Liver (tissue), 7 donors: ENCODE measurements at regions not wholly inside any gene's neighbourhood (a gene's known extent, or its start where the extent isn't known, plus 50 kb on each side); places are given as distances from the start of the nearest gene placed in this dataset.

Experiments used
- DNase-seq: peaks from one replicate; pipeline ENCODE4 v3.0.0-alpha.2; 2017; ENCODE audit warnings: low spot score
- H3K27ac ChIP-seq, 2 donors: one replicate each; pipeline ENCODE4 v1.7.0; 2013; ENCODE audit warnings: inconsistent platforms in 2 of 2, low read length in 2 of 2, control low read depth in 1 of 2, low read depth in 1 of 2, mild to moderate bottlenecking in 1 of 2
- H3K27me3 ChIP-seq, 4 donors: one replicate each; pipeline versions ENCODE4 v1.6.1 to v1.7.0; 2013; ENCODE audit warnings: low read length in 3 of 4, inconsistent platforms in 1 of 4, mild to moderate bottlenecking in 1 of 4, moderate library complexity in 1 of 4; ENCODE audit not compliant: control insufficient read depth in 4 of 4, insufficient read depth in 4 of 4
- H3K36me3 ChIP-seq, 4 donors: one replicate each; pipeline versions ENCODE4 v1.6.1 to v1.7.0; 2013; ENCODE audit warnings: low read length in 3 of 4, mild to moderate bottlenecking in 3 of 4, low read depth in 1 of 4, moderate library complexity in 1 of 4; ENCODE audit not compliant: control insufficient read depth in 4 of 4, insufficient read depth in 3 of 4
- H3K4me1 ChIP-seq, 4 donors: one replicate each; pipeline versions ENCODE4 v1.6.1 to v1.7.0; 2013; ENCODE audit warnings: low read length in 3 of 4, mild to moderate bottlenecking in 3 of 4, moderate library complexity in 1 of 4; ENCODE audit not compliant: control insufficient read depth in 4 of 4, insufficient read depth in 4 of 4
- H3K4me3 ChIP-seq, 3 donors: one replicate each; pipeline versions ENCODE4 v1.6.1 to v1.7.0; 2013; ENCODE audit warnings: low read length in 3 of 3, control low read depth in 1 of 3, low read depth in 1 of 3, mild to moderate bottlenecking in 1 of 3
- H3K9ac ChIP-seq, 2 donors: one replicate each; pipeline ENCODE4 v1.7.0; 2013; ENCODE audit warnings: low read length in 2 of 2, mild to moderate bottlenecking in 2 of 2, moderate library complexity in 2 of 2, control low read depth in 1 of 2, low read depth in 1 of 2
- H3K9me3 ChIP-seq, 4 donors: one replicate each; pipeline versions ENCODE4 v1.6.1 to v1.7.0; 2013; ENCODE audit warnings: low read length in 3 of 4; ENCODE audit not compliant: control insufficient read depth in 4 of 4
- ATF3 ChIP-seq: IDR thresholded peaks from 2 replicates; pipeline ENCODE4 v1.6.1; 2016; ENCODE audit warnings: antibody characterized with exemption
- EGR1 ChIP-seq, 2 donors: IDR thresholded peaks; 2 replicates each; pipeline ENCODE4 v1.6.1; 2016 to 2018; ENCODE audit warnings: antibody characterized with exemption in 2 of 2, low read depth in 2 of 2
- FOXA1 ChIP-seq: IDR thresholded peaks from 2 replicates; pipeline ENCODE4 v1.6.1; 2016; ENCODE audit warnings: antibody characterized with exemption
- FOXA2 ChIP-seq: IDR thresholded peaks from 2 replicates; pipeline ENCODE4 v1.6.1; 2016; ENCODE audit warnings: antibody characterized with exemption
- GABPA ChIP-seq, 2 donors: IDR thresholded peaks in 1 of 2; conservative IDR thresholded peaks in 1 of 2; 2 replicates each; pipeline ENCODE4 v1.6.1; 2016; ENCODE audit warnings: antibody characterized with exemption in 2 of 2, mild to moderate bottlenecking in 1 of 2, moderate library complexity in 1 of 2
- JUND ChIP-seq, 2 donors: IDR thresholded peaks; 2 replicates each; pipeline ENCODE4 v1.6.1; 2016; ENCODE audit warnings: antibody characterized with exemption in 2 of 2
- MAX ChIP-seq: IDR thresholded peaks from 2 replicates; pipeline ENCODE4 v1.6.1; 2016; ENCODE audit warnings: antibody characterized with exemption
- NR2F2 ChIP-seq: IDR thresholded peaks from 2 replicates; pipeline ENCODE4 v1.6.1; 2016; ENCODE audit warnings: antibody characterized with exemption
- REST ChIP-seq: IDR thresholded peaks from 2 replicates; pipeline ENCODE4 v1.6.1; 2016; ENCODE audit warnings: antibody characterized with exemption, mild to moderate bottlenecking
- RXRA ChIP-seq, 2 donors: IDR thresholded peaks; 2 replicates each; pipeline ENCODE4 v1.6.1; 2017 to 2018; ENCODE audit warnings: antibody characterized with exemption in 2 of 2, mild to moderate bottlenecking in 1 of 2
- TAF1 ChIP-seq: conservative IDR thresholded peaks from 2 replicates; pipeline ENCODE4 v1.6.1; 2016; ENCODE audit warnings: antibody characterized with exemption, mild to moderate bottlenecking
- YY1 ChIP-seq: IDR thresholded peaks from 2 replicates; pipeline ENCODE4 v1.6.1; 2016; ENCODE audit warnings: antibody characterized with exemption, mild to moderate bottlenecking
- ZBTB33 ChIP-seq: IDR thresholded peaks from 2 replicates; pipeline ENCODE4 v1.6.1; 2016; ENCODE audit warnings: antibody characterized with exemption
- WGBS: extraction: QIAGEN DNeasy Blood & Tissue Kit; methylation state at CpG from one replicate; pipeline ENCODE4 v1.1.7; 2013; 5-methylcytosine and 5-hydroxymethylcytosine counted together
- donor health status: healthy.
- donor health status: healthy.
- donor health status: healthy.
- donor health status: healthy.

GRCh38 chr2:146324951-146325350 lies 1519.9 kb upstream of the ACVR2A start (continued):
- TF ChIP-seq REST, result no peak

- 62% methylated on average over 2 of the region's 2 CpGs for WGBS
- H3K4me1 ChIP-seq, result no peaks in the 10 kb centered on the region
- TF ChIP-seq FOXA2, result no peak
- H3K9ac ChIP-seq, result no peak overlapping the region
- peaks cover 0 to 4% (median 0%) of the 10 kb centered on the region in 4 donors for H3K27me3 ChIP-seq
- H3K36me3 ChIP-seq, result no peaks in the 10 kb centered on the region
- H3K9me3 ChIP-seq, result no peaks in the 10 kb centered on the region
- no peak for DNase-seq
- H3K4me3 ChIP-seq, result no peak overlapping the region
- no peak overlapping the region for H3K27ac ChIP-seq
Measured at GRCh38 chr2:146323564-146323963, 1521.3 kb upstream of the ACVR2A start.

GRCh38 chr2:146321175-146321574 lies 1523.7 kb upstream of the ACVR2A start:
- Histone ChIP-seq H3K36me3 (no peaks in the 10 kb centered on the region), H3K4me3 (no peak overlapping the region), H3K9ac (no peak overlapping the region), H3K27ac (no peak overlapping the region), H3K9me3 (no peaks in the 10 kb centered on the region), H3K4me1 (no peaks in the 10 kb centered on the region), H3K27me3 (peaks cover 0 to 4% (median 0%) of the 10 kb centered on the region in 4 donors)
- no peak for DNase-seq
- TF ChIP-seq GABPA (IDR thresholded peaks at IDR 0.05 in 1 of 2, conservative IDR thresholded peaks at IDR 0.05 in 1 of 2) (no peak), EGR1 (IDR thresholded peaks at IDR 0.05; ENCODE audit: low read depth in 2 of 2) (no peak), FOXA1 (no peak), ZBTB33 (no peak), ATF3 (no peak), NR2F2 (no peak), REST (no peak), YY1 (no peak), JUND (IDR thresholded peaks at IDR 0.05) (no peak), TAF1 (no peak), FOXA2 (no peak), MAX (no peak), RXRA (IDR thresholded peaks at IDR 0.05) (no peak)
- 66% methylated on average over 2 of the region's 2 CpGs for WGBS
